ENCODE measurements at regions not wholly inside any gene's neighbourhood (a gene's known extent, or its start where the extent isn't known, plus 50 kb on each side); places are given as distances from the start of the nearest gene placed in this dataset.
A peak's percentile ranks its signal among the peaks of the same experiment; 100 is the strongest.

- TF ChIP-seq ZNF275 (CRISPR knock-in tag; IDR thresholded peaks at IDR 0.05; ENCODE audit: borderline replicate concordance): peak; percentile 44; the same call in 1 of the 2 replicates
- TF ChIP-seq, protein P1, sequence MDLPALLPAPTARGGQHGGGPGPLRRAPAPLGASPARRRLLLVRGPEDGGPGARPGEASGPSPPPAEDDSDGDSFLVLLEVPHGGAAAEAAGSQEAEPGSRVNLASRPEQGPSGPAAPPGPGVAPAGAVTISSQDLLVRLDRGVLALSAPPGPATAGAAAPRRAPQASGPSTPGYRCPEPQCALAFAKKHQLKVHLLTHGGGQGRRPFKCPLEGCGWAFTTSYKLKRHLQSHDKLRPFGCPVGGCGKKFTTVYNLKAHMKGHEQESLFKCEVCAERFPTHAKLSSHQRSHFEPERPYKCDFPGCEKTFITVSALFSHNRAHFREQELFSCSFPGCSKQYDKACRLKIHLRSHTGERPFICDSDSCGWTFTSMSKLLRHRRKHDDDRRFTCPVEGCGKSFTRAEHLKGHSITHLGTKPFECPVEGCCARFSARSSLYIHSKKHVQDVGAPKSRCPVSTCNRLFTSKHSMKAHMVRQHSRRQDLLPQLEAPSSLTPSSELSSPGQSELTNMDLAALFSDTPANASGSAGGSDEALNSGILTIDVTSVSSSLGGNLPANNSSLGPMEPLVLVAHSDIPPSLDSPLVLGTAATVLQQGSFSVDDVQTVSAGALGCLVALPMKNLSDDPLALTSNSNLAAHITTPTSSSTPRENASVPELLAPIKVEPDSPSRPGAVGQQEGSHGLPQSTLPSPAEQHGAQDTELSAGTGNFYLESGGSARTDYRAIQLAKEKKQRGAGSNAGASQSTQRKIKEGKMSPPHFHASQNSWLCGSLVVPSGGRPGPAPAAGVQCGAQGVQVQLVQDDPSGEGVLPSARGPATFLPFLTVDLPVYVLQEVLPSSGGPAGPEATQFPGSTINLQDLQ (CRISPR knock-in tag; IDR thresholded peaks at IDR 0.05): no peak
- peak; percentile 88 for TF ChIP-seq FOXA3 (CRISPR knock-in tag; IDR thresholded peaks at IDR 0.05)
- no peak for TF ChIP-seq SP2 (CRISPR knock-in tag; IDR thresholded peaks at IDR 0.05)
- no peak for TF ChIP-seq ZNF75D (CRISPR knock-in tag; IDR thresholded peaks at IDR 0.05; ENCODE audit: borderline replicate concordance)
- TF ChIP-seq ZNF143 (CRISPR knock-in tag; IDR thresholded peaks at IDR 0.05): 0 out of 2 replicates have a peak, but pooled peaks have one; percentile 20
- TF ChIP-seq, protein P2, sequence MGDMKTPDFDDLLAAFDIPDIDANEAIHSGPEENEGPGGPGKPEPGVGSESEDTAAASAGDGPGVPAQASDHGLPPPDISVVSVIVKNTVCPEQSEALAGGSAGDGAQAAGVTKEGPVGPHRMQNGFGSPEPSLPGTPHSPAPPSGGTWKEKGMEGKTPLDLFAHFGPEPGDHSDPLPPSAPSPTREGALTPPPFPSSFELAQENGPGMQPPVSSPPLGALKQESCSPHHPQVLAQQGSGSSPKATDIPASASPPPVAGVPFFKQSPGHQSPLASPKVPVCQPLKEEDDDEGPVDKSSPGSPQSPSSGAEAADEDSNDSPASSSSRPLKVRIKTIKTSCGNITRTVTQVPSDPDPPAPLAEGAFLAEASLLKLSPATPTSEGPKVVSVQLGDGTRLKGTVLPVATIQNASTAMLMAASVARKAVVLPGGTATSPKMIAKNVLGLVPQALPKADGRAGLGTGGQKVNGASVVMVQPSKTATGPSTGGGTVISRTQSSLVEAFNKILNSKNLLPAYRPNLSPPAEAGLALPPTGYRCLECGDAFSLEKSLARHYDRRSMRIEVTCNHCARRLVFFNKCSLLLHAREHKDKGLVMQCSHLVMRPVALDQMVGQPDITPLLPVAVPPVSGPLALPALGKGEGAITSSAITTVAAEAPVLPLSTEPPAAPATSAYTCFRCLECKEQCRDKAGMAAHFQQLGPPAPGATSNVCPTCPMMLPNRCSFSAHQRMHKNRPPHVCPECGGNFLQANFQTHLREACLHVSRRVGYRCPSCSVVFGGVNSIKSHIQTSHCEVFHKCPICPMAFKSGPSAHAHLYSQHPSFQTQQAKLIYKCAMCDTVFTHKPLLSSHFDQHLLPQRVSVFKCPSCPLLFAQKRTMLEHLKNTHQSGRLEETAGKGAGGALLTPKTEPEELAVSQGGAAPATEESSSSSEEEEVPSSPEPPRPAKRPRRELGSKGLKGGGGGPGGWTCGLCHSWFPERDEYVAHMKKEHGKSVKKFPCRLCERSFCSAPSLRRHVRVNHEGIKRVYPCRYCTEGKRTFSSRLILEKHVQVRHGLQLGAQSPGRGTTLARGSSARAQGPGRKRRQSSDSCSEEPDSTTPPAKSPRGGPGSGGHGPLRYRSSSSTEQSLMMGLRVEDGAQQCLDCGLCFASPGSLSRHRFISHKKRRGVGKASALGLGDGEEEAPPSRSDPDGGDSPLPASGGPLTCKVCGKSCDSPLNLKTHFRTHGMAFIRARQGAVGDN (CRISPR knock-in tag; IDR thresholded peaks at IDR 0.05): no peak; the same call in 1 of the 2 replicates
- TF ChIP-seq BHLHE40 (IDR thresholded peaks at IDR 0.05; ENCODE audit: low read length): peak; percentile 91
- TF ChIP-seq ZKSCAN1 (IDR thresholded peaks at IDR 0.05; ENCODE audit: low read length): peak; percentile 33; the same call in 1 of the 2 replicates
- TF ChIP-seq GABPA (IDR thresholded peaks at IDR 0.05; ENCODE audit: low read depth, low read length): no peak
- peak; percentile 67 for TF ChIP-seq GABPA (CRISPR knock-in tag; IDR thresholded peaks at IDR 0.05; ENCODE audit: low read depth)
- TF ChIP-seq ZNF7 (CRISPR knock-in tag; IDR thresholded peaks at IDR 0.05): no peak
- peak; percentile 61; the same call in 1 of the 2 replicates for TF ChIP-seq MEIS1 (CRISPR knock-in tag; IDR thresholded peaks at IDR 0.05; ENCODE audit: borderline replicate concordance)
- peak; percentile 84; the same call in 1 of the 2 replicates for TF ChIP-seq MYPOP (CRISPR knock-in tag; IDR thresholded peaks at IDR 0.05)
- no peak for TF ChIP-seq FUBP1 (CRISPR knock-in tag; IDR thresholded peaks at IDR 0.05; ENCODE audit: borderline replicate concordance)
- TF ChIP-seq RFXANK (CRISPR knock-in tag; IDR thresholded peaks at IDR 0.05): 0 out of 2 replicates have a peak, but pooled peaks have one; percentile 22
- 0 out of 2 replicates have a peak, but pooled peaks have one; percentile 46 for TF ChIP-seq TOPORS (CRISPR knock-in tag; IDR thresholded peaks at IDR 0.05)
- peak; percentile 94; the same call in 1 of the 2 replicates for TF ChIP-seq ZNF614 (CRISPR knock-in tag; IDR thresholded peaks at IDR 0.05; ENCODE audit: borderline replicate concordance)
Observed at GRCh38 chr6:87798393-87799278, 96.6 kb upstream of the AKIRIN2 start (continued).
